IPS DF 4.7 (cell line): ENCODE measurements at regions not wholly inside any gene's neighbourhood (a gene's known extent, or its start where the extent isn't known, plus 50 kb on each side); places are given as distances from the start of the nearest gene placed in this dataset.
"Not testable (repeated sequence)": the region's sequence is repeated elsewhere in the genome, so short reads cannot be mapped to it uniquely, and the experiment has no call there.

ENCODE experiments used
- DNase-seq: peaks from one replicate; pipeline ENCODE4 v3.0.0-alpha.2; 2013; ENCODE audit warnings: low spot score; ENCODE audit errors: extremely low read depth

DNA sequence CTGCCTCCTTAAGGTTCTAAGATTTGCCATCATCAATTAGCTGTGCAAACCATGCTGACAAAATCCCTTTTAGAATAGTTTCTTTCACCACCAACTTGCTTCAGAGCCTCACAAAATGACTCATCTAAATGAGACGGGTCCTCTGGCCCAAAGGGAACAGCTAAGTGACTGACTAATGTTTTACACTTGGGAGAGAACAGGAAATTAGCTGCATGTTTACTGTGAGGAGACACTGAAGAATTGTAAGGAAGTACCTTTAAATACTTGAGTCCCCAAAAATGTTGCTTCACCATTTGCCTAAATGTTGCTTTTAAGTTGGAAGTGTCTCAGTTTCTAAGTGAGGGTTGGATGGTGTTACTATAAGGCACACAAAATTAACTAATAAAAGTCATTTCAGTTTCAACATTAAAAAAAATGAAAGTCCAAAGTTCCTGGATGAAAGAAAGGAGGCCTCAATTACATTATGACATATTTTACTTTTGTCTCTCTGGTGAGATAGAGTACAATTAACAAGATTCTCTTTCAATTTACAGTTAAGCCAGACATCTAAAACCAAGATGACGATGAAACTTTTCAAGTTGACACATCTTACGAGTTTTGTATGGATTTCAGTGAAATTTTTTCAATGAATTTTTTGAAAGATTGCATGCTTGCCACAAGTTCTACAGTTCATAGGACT is 229.1 kb upstream of the FN1 start:
- no peak for DNase-seq

DNA sequence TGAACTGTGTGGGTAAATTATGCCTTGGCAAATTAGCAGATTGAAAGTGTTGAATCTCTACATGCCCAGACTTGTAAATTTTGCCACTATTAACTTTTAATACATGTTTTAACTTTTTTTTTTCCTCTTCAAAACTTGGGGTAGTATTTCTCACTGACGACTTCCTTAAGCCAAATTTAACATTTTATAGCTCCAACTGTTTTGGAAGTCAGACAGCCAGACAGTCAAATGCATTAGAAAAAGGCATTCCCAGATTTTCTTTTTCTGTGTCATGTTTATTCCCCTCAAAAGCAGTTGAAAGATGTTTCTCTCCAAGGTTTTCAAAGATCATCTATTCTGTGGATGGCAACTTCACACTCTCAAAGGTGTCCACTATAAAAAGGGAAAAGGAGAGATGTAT is 226.8 kb upstream of the FN1 start:
- no peak for DNase-seq

DNA sequence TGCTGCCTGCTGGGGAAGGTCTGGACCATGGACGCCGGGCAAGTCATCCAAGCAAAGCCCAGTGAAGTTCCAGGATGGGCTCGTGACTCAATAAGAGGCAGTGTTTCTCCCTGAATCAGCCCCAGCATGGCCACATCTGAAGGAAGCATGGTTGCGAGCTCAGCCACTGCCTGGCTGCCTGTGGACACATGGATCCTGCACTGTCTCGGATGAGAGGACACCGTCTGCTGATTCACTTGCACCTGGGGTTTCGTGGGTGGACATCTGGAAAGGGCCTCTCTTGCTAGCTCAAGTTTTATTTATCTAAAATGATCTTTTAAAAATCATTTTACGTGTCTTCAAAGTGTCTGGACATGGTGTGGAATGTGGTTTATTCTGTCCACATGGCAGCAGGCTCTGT is 224.8 kb upstream of the FN1 start:
- DNase-seq: no peak

DNA sequence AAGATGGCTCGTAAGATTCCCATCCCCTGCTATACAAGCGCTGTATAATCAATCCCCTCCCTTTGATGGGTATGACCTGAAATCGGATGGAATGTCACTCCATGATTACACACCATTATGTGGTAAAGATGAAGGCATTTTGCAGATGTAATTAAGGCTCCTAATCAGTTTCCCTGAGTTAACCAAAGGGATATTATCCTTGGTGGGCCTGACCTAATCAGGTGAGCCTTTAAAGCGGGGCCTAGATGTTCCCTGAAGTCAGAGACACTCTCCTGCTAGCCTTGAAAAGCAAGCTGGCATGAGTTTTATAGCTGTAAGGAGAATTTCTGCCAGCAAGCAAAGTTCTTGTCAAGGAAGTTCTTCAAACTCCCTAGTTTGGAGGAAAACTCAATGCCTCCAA is 223.8 kb upstream of the FN1 start:
- DNase-seq: no peak

DNA sequence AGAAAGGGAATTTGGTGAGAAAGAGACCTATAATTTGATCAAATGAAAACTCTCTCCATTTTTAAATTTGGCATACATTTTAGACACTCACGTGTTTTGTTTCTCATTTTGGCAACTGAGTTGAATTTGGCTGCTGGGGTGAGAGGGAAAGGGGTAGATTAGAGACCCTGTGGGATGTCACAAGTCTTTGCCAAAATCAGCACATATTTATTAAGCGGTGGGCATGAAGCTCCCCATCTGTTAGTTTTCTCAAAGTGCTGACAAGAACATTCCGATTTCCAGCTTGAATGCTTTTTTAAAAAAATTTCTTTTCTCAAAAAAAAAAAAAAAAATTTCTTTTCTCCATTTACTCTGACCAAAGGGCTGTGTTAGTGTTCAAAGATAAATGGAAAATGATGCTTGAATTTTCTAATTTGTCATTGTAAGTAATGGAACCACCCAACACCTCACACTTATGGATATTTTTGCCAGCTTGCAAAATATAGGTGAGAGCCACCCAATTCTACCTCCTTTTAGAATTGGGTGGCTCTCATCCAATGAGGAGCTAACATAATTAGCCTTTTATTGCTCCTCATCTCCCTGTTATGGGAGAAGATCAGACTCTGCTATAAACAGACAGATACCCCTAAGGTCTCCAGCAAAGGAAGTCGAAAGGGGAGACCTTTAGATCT is 222.9 kb upstream of the FN1 start:
- no peak for DNase-seq

DNA sequence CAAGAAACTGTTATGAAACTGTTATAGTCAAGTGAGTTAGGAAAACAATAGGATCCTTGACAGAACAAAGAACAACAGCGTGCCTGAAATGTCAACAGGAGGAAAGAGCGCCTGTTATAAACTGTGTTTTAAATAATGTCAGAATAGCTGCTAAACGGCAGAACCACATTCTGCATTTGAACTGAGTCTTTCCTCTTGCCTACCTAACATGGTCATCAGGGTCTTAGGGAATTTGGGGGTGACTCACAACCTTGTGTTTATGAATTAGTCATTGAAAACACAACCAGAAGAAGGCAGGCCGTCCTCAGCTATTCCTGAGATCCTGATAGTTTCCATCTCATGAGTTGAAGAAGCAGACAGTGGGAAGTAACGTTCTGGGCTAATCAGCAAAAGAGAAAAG is 222.0 kb upstream of the FN1 start:
- no peak for DNase-seq

DNA sequence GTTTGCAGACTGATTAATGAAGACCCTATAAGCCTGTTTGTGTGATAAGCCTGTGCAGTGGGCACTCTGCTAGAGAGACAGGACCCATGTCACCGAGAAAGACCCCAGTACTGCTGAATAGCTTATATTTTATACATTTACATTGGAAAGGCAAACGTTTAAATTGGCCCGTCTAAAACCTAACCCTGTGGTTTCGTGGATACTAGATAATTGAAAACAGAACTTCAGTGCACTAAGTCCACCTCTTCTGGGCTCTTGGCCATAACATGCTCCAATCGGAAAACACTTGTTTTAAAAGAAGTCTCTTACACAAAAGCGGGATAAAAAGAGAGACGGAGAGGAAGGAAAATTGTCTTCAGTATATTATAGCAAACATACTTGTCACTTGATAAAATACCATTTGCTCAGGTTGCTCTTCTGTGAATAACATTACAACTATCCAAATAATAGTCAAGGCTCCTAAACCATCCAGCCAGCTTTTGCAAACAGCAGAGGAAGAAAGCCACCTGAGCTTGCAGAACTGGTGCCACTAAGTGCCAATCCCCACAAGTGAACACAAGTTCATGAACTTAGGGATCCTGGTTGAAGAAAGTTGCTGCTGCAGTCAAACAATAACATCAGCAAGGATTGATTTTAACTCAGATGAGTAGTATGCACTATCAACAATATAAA is 218.4 kb upstream of the FN1 start:
- DNase-seq: no peak

DNA sequence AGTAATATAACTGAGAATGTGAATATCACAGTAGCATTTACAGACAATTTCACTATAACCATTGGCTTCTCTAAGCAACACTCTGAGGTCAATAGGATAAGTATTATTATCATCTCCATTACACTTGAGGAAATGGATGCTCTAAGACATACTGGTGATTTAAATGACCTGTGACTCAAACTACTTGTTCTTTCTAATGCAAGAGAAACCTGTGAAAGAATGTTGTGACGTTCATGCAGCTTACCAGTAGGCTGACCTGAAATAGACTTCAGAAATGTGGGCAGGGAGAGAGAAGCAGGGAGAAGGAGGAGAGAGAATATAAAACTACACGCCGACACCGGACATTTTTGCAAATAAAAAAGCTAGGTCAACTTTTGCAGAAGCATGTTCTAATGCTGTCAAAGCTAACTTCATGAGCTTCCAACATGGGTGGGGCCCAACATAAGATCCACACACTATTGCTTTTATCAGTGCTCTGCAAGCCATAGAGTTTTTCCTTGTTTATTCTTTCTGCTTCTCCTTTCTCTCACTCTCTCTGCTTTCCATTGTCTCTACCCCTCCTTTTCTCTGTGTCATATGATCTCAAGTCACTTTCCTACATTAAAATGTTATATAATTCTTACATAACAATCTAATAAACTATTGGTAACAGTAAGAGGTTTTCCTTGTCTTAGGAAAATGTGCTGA is 217.6 kb upstream of the FN1 start:
- no peak for DNase-seq

DNA sequence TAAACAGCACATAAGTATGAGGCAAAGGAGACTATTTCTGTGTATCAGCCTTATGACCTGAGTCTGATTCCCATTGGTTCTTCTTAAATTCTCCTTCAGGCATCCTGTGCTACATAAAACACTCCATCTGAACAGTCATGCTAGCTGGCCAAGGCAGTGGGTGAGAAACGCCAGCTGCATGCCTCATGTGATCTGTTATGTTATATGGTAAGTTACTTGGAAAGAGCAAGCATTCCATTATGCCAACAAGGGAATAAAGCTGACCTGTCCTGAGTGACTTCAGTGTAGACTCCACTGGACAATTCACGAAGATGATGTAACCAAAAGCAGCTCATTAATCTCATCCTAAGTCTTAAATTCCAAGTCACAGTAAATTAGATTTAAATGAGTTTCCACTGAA is 216.5 kb upstream of the FN1 start:
- DNase-seq: no peak

DNA sequence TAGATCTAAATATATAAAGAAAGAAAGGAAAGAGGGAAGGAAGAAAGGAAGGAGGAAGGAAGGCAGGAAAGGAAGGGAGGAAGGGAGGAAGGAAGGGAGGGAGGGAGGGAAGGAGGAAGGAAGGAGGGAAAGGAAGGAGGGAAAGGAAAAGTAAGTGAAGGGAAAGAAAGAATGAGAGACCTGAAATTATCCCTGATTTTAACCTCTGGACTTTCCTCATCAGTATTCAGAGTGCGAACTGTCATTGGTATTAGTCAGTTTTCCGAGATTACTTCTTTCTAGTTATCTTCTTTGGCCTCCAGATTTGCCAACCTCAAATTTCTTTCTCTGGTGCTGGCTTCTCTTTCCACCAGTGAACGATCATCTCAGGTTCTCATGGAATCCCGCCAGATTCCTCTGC is 215.5 kb upstream of the FN1 start:
- DNase-seq: no peak

DNA sequence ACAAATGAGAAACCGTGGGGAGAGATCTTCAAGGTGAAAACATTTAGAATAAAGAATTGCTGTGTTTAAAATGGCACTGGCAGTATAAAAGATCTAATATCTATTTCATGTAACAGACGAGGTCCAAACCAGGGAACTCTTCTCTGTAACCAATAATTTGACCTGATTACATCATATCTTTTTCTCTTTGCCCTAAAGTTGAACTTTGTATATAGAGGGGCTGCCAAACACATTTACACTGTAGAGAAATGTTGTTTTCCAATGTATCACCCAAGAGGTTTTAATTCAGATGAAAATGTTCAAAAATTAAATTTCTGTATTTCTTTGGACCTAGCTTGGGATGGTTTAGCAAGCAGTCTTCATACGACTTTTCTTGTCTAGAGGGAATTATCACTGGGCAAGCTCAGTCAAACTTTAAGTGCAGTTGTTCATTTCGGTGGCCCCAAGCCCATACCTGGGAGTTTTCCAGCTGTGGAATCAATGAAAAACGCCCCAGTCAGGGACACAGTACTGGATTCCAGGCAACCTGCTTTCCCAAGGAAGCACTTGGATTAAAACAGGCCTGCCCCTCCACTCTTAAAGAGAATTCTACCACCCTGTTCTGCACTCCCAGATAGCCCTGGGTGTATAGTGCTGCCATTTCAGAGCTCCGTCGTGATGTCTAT is 208.5 kb upstream of the FN1 start:
- no peak for DNase-seq

DNA sequence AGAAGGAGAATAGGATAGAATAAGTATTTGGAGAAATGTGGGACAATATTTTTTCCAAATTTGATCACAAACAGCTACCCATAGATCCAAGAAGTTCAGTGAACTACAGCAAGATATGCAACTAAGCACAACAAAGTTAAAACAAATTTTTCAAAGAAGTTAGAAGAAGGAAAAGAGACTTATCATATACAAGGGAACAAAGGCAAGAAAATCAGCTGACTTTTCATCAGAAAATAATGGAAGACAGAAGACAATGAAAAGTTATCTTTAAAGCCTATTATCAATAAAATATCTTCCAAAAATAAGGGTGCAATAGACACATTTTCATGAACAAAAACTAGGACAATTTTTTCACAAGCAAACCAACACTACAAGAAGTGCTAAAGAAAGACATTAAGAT is 202.8 kb upstream of the FN1 start:
- DNase-seq: no peak

DNA sequence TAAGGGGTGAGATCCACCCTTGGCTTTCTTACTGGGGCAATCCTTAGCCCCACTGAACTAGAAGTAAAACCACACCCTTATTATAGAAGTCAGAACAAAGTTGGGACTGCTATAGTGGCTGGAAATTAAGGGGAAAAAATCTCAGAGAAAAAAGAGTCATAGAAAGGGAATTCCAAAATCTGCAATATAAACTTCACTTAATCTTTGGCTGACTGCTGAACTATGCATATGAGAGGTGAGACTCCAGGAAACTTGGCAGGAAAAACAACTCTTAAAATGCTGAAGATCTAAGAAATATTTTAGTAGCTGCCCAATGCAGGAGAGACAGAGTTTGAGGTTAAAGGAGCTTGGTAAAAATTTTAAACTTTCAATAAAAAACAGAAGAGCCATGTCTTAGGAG is 201.8 kb upstream of the FN1 start:
- DNase-seq: no peak

DNA sequence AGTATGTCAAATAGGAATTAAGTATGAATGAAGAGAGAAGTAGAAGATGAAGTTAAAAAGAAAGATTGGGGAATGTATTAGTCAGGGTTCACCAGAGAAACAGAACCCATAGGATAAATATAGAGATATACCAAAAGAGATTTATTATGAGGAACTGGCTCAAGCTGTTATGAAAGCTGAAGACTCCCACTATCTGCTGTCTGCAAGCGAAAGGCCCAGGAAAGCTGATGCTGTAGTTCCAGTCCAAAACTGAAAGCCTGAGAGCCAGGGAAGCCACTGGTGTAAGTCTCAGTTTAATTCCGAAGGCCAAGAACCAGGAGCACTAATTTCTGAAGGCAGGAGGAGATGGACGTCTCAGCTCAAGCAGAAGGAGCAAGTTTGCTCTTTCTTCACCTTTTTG is 200.9 kb upstream of the FN1 start:
- no peak for DNase-seq

DNA sequence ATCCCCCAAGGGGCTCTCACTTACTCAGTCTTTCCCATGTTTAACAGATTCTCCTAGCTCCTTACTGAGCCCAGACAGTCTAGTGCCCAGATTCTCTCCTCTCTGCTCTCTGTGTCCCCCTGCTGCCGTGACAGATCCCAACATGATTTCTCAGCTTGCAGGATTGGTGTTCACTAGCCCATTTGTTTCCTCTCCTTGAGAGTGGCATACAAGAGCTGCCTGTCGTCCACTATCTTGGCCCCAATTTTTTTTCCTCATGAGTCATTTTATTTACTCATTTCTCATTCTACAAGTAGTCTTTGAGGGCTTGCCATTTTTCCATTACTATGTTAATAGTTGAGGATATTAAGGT is 199.9 kb upstream of the FN1 start:
- no peak for DNase-seq

DNA sequence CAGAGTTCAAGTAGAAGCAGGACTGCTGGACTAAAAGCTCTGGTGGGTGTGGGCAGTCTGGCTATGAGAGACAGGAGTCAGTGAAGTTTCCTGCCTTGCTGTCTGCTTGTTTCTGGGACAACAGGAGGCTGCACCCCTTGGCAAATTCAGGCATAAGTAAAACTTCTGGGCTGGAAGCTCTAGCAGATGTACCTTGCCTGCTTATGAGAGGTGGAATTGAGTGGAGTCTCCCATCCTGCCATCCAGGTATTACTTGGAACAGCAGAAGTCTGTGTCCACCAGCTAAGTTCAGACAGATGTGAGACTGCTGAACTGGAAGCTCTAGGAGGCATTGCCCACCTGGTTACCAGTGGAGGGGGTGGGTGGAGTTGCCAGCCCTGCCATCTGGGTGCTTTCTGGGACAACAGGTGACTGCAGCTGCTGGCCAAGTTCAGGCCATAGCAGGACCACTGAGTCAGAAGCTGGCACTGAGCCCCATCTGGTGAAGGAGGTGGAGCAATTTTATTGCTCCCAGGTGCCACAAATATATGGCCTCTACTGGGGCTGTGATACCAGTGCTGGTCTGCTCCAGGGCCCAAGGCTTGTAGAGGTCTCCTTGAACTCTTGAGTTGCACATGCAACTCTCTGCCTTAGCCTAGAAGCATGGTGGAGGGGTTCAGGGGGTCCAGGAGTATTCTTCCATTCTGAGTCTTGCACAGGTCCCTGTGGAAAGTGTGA is 199.4 kb upstream of the FN1 start:
- DNase-seq: no peak

DNA sequence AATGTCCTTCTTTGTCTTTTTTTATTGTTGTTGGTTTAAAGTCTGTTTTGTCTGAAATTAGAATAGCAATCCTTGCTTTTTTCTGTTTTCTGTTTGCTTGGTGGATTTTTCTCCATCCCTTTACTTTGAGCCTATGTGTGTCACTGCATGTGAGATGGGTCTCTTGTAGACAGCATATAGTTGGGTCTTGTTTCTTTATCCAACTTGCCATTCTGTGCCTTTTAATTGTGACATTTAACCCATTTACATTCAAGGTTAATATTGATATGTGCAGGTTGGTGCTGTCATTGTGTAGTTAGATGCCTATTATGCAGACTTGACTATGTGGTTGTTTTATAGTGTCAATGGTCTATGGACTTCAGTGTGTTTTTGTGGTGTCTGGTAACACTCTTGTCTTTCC is 197.5 kb upstream of the FN1 start:
- DNase-seq: no peak

DNA sequence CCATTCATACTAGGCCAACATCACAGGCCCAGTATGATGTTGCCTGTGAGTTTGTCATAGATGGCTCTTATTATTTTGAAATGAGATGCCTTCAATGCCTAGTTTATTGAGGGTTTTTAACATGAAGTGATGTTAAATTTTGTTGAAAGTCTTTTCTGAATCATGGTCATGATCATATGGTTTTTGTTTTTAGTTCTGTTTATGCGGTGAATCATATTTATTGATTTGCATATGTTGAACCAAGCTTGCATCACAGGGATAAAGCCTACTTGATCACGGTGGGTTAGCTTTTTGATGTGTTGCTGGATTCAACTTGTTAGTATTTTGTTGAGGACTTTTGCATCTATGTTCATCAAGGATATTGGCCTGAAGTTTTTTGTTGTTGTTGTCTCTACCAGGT is 195.8 kb upstream of the FN1 start:
- no peak for DNase-seq

DNA sequence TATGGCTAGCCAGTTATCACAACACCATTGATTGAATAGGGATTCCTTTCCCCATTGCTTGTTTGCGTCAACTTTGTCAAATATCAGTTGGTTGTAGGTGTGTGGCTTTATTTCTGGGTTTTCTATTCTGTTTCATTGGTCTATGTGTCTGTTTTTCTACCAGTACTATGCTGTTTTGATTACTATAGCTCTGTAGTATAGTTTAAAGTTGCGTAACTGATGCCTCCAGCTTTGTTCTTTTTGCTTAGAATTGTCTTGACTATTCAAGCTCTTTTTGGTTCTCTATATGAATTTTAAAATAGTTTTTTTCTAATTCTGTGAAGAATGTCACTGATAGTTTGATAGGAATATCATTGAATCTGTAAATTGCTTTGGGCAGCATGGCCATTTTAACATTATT is 194.9 kb upstream of the FN1 start:
- DNase-seq: not testable (repeated sequence)

DNA sequence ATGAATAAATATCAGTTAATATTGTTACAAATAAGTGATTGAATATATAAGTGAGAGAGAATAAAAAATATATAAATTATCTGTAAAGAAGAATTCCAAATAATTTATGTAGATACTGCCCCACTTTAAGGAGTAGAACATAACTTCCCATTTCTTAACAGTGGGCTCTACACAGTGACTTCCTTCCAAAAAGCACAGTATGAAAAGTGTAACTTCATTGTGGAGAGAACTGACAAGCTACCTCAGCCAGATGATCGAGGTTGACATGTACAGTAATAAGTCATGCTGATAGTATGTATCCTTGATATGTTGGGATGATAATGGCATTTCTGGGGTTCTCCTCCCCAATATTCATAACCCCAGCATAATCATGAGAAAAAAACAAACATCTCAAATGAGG is 191.9 kb upstream of the FN1 start:
- no peak for DNase-seq

DNA sequence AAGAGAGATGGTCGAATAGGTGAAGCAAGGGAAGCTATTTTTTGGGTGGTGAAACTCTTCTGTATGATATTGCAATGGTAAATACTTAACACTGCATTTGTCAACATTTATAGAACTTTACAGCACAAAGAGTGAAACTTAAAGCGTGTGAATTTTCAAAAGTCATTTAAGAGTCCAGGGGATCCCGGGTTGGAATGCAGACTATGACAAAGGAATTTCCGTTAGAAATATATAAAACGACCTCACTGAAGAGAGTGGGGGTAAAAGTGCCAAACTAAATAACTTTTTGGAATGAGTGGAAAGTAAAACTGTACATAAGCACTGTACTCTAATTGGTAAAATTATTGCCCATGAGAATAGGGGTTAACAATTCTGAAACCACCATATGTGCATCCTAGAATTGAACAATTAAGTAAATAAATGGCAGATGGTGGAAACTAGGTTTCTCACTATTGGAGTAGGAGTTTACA is 191.0 kb upstream of the FN1 start:
- no peak for DNase-seq
